H4 (cell line): ENCODE measurements at regions not wholly inside any gene's neighbourhood (a gene's known extent, or its start where the extent isn't known, plus 50 kb on each side); places are given as distances from the start of the nearest gene placed in this dataset.
"Not testable (repeated sequence)": the region's sequence is repeated elsewhere in the genome, so short reads cannot be mapped to it uniquely, and the experiment has no call there.

Experiments
- DNase-seq: peaks from one replicate; pipeline ENCODE4 v3.0.0-alpha.2; 2015; ENCODE audit warnings: low spot score

- DNase-seq: no peak
Observed at GRCh38 chr5:126677121-126677520, 76.4 kb downstream of the PHAX start.

GRCh38 chr5:126680191-126680817 lies 79.6 kb downstream of the PHAX start:
- DNase-seq: peak; percentile 17

GRCh38 chr5:126681314-126681713 lies 80.6 kb downstream of the PHAX start:
- not testable (repeated sequence) for DNase-seq

GRCh38 chr5:126681970-126682369 lies 81.2 kb downstream of the PHAX start:
- no peak for DNase-seq

- no peak for DNase-seq
Observed at GRCh38 chr5:126682856-126683255, 82.1 kb downstream of the PHAX start.

GRCh38 chr5:126683912-126684311 lies 83.2 kb downstream of the PHAX start:
- DNase-seq: no peak

GRCh38 chr5:126684656-126685442 lies 84.1 kb downstream of the PHAX start:
- not testable (repeated sequence) for DNase-seq

- no peak for DNase-seq
Observed at GRCh38 chr5:126686451-126687126, 85.8 kb downstream of the PHAX start.

GRCh38 chr5:126692971-126693370 lies 84.0 kb upstream of the LMNB1 start:
- DNase-seq: no peak

GRCh38 chr5:126693806-126694205 lies 83.1 kb upstream of the LMNB1 start:
- no peak for DNase-seq

GRCh38 chr5:126694403-126694802 lies 82.5 kb upstream of the LMNB1 start:
- no peak for DNase-seq

GRCh38 chr5:126695091-126695490 lies 81.8 kb upstream of the LMNB1 start:
- no peak for DNase-seq

GRCh38 chr5:126707080-126707479 lies 69.9 kb upstream of the LMNB1 start:
- DNase-seq: no peak

- DNase-seq: no peak
Observed at GRCh38 chr5:126715765-126716164, 61.2 kb upstream of the LMNB1 start.

- DNase-seq: no peak
Observed at GRCh38 chr5:126716861-126717260, 60.1 kb upstream of the LMNB1 start.

GRCh38 chr5:126718236-126718868 lies 58.6 kb upstream of the LMNB1 start:
- no peak for DNase-seq

GRCh38 chr5:126720369-126720768 lies 56.6 kb upstream of the LMNB1 start:
- DNase-seq: no peak

- peak; percentile 26 for DNase-seq
Observed at GRCh38 chr5:126723643-126724042, 53.3 kb upstream of the LMNB1 start.
